Esophagus muscularis mucosa (tissue), 4 donors: ENCODE measurements at regions not wholly inside any gene's neighbourhood (a gene's known extent, or its start where the extent isn't known, plus 50 kb on each side); places are given as distances from the start of the nearest gene placed in this dataset.
"Not testable (repeated sequence)": the region's sequence is repeated elsewhere in the genome, so short reads cannot be mapped to it uniquely, and the experiment has no call there.

Experiments used
- DNase-seq: peaks from one replicate; pipeline ENCODE4 v3.0.0-alpha.2; 2017; ENCODE audit errors: extremely low spot score
- H3K27ac ChIP-seq, 4 donors: fragments of 200-600 bp; sonication (generic); replicated peaks in 1 of 4; 1 replicate in 3 of 4; 2 replicates in 1 of 4; pipeline ENCODE4 v1.5.1; 2016 to 2019; ENCODE audit warnings: mild to moderate bottlenecking in 1 of 4
- H3K27me3 ChIP-seq, 4 donors: fragments of 200-600 bp; sonication (generic); one replicate each; pipeline versions ENCODE4 v1.5.1 to v1.6.0; 2016 to 2019
- H3K36me3 ChIP-seq, 4 donors: fragments of 200-600 bp; sonication (generic); one replicate each; pipeline ENCODE4 v1.5.1; 2016 to 2019
- H3K4me1 ChIP-seq, 4 donors: fragments of 200-600 bp; sonication (generic); one replicate each; pipeline ENCODE4 v1.5.1; 2016 to 2019
- H3K4me3 ChIP-seq, 4 donors: fragments of 200-600 bp; sonication (generic); 1 replicate in 2 of 4; 2 replicates in 2 of 4; pipeline ENCODE4 v1.5.1; 2016 to 2019; ENCODE audit warnings: mild to moderate bottlenecking in 4 of 4, moderate library complexity in 1 of 4
- H3K9me3 ChIP-seq, 4 donors: fragments of 200-600 bp; sonication (generic); 1 replicate in 3 of 4; 2 replicates in 1 of 4; pipeline ENCODE4 v1.5.1; 2016 to 2019
- EP300 ChIP-seq: sonication (generic); formaldehyde crosslinking; IDR thresholded peaks from one replicate; pipeline ENCODE4 v1.6.1; 2017; ENCODE audit warnings: antibody characterized with exemption
- POLR2A ChIP-seq: fragments of 450-650 bp; IDR thresholded peaks from one replicate; pipeline ENCODE4 v1.6.1; 2017; ENCODE audit warnings: antibody characterized with exemption, moderate library complexity, mild to moderate bottlenecking, low read depth
- POLR2AphosphoS5 ChIP-seq, 2 donors: sonication (generic); formaldehyde crosslinking; IDR thresholded peaks; one replicate each; pipeline ENCODE4 v1.6.1; 2017; ENCODE audit warnings: antibody characterized with exemption in 2 of 2
- WGBS: methylation state at CpG from one replicate; pipeline ENCODE4 v1.1.5; 2018; 5-methylcytosine and 5-hydroxymethylcytosine counted together
- intact Hi-C: fragments of 100-400 bp; cut with DNase I; formaldehyde crosslinking; loops from one replicate; pipeline ENCODE4 v1.15.1; 2023
- TF ChIP-seq, protein P1 (sequence below), 3 experiments: fragments of 200-600 bp in 2 of 3; fragments of 450-650 bp in 1 of 3; sonication (generic) in 2 of 3; IDR thresholded peaks; one replicate each; pipeline ENCODE4 v1.5.1; 2017 to 2019; ENCODE audit warnings: antibody characterized with exemption in 3 of 3, mild to moderate bottlenecking in 2 of 3, moderate library complexity in 1 of 3

DNA sequence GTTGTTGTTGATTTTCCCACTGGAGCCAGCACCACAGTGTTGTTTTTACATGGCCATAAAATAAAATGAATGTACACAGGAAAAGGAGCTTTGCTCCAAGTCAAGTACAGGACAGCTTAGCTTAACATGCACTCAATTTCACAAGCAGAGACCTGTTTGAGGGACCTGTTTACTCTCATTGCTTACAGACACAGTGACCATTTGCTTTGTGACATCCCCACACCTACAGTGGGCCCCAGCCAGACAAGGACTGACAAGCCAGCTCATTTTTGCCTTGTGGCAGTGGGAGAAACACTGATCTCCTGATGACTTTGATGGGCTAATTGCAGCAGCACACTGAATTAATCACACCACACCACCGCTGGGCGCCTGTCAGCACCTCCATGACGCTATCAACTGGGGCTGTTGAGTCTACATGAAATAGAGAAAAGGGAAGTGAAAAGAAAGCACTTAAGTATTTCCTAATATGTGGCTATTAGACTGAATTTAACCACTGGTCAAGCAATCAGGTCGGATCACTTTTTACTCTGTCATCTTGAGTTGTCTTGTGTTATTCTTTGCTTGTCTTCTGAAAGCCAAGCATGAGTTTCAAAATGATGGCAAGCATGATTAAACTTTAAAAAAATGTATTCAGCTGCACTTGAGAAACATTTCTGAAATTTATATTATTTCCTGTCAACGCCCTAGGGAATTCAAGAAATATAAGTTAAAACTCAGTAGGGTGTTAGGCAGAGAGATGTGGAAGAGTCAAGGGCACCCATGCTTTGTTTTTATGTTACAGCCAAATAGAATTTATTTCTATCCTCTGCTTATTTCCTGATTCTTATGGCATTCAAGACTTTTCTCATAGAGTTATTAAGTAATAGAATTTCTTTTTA lies 557.7 kb downstream of the RAB28 start:
- no peak for DNase-seq
- no peak overlapping the region for H3K4me3 ChIP-seq
- intact Hi-C loops, result no loop called here
- 56% methylated on average over 5 of the region's 5 CpGs for WGBS
- no peak overlapping the region for H3K27ac ChIP-seq
- H3K36me3 ChIP-seq, result no peaks in the 10 kb centered on the region
- H3K9me3 ChIP-seq, result peaks cover 0 to 3% (median 0%) of the 10 kb centered on the region in 4 donors
- no peak for TF ChIP-seq POLR2AphosphoS5 (IDR thresholded peaks at IDR 0.05)
- TF ChIP-seq, protein P1, sequence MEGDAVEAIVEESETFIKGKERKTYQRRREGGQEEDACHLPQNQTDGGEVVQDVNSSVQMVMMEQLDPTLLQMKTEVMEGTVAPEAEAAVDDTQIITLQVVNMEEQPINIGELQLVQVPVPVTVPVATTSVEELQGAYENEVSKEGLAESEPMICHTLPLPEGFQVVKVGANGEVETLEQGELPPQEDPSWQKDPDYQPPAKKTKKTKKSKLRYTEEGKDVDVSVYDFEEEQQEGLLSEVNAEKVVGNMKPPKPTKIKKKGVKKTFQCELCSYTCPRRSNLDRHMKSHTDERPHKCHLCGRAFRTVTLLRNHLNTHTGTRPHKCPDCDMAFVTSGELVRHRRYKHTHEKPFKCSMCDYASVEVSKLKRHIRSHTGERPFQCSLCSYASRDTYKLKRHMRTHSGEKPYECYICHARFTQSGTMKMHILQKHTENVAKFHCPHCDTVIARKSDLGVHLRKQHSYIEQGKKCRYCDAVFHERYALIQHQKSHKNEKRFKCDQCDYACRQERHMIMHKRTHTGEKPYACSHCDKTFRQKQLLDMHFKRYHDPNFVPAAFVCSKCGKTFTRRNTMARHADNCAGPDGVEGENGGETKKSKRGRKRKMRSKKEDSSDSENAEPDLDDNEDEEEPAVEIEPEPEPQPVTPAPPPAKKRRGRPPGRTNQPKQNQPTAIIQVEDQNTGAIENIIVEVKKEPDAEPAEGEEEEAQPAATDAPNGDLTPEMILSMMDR (IDR thresholded peaks at IDR 0.05), result no peak
- no peaks in the 10 kb centered on the region for H3K4me1 ChIP-seq
- H3K27me3 ChIP-seq, result no peaks in the 10 kb centered on the region

DNA sequence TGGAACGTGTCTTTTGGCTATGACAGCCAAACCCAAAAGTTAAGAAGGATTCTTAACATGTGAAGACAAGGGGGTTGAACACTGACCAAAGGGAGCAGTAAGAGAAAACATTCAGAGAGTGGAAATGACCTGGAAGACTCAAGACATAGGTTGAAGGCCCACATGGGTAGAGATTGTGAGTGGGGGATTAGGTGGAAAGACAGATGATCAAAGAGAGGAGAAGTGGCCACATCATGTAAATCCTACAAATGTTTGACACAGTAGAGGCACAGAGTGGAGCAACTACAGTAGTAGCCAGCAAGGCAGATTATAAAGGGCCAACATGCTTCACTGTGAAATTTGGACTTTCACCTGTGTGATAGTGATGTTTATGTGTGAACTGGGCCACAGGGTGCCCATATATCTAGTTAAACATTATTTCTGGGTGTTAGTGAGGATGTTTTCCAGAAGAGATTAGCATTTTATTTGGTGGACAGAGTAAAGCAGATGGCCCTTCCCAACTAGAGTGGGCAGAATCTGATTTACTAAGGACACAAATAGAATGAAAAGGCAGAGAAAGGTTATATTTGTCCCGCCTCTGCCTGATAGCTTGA lies 559.3 kb downstream of the RAB28 start:
- no peaks in the 10 kb centered on the region for H3K27me3 ChIP-seq
- no peak for TF ChIP-seq EP300
- no peaks in the 10 kb centered on the region for H3K4me1 ChIP-seq
- no peak overlapping the region for H3K27ac ChIP-seq
- no peak overlapping the region for H3K4me3 ChIP-seq
- H3K36me3 ChIP-seq, result no peaks in the 10 kb centered on the region
- WGBS, result 94% methylated on average over 2 of the region's 2 CpGs
- DNase-seq, result no peak
- peaks cover 0 to 3% (median 0%) of the 10 kb centered on the region in 4 donors for H3K9me3 ChIP-seq
- intact Hi-C loops, result no loop called here

DNA sequence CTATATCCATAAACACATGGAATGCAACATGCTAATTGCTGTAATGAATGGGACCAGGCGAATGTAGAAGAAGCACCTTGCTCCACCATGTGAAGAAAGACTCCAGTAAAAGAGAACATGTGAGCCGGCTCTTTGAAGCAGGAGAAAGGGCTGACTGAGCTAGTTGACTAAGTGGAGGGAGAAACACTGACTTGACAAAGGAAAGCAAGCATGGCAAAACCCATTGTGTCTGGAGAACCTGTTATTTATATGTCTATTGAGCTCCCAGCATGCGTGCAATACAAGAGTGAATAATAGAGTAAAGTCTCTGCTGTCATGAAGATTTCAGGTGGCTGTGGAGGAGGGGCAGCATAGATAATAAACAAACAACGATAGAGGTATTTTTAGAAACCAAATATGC lies 559.9 kb downstream of the RAB28 start:
- Histone ChIP-seq H3K4me3 (no peak overlapping the region), H3K27me3 (no peaks in the 10 kb centered on the region), H3K27ac (no peak overlapping the region), H3K4me1 (no peaks in the 10 kb centered on the region), H3K36me3 (no peaks in the 10 kb centered on the region), H3K9me3 (peaks cover 0 to under 1% (median 0%) of the 10 kb centered on the region in 4 donors)
- 91% methylated on average over 4 of the region's 4 CpGs for WGBS
- intact Hi-C loops, result no loop called here
- no peak for DNase-seq
- TF ChIP-seq POLR2AphosphoS5 (IDR thresholded peaks at IDR 0.05) (no peak), EP300 (no peak), POLR2A (no peak)
- TF ChIP-seq, protein P1 (IDR thresholded peaks at IDR 0.05), result no peak

GRCh38 chr4:12912896-12913418 lies 571.2 kb downstream of the RAB28 start:
- no peaks in the 10 kb centered on the region for H3K36me3 ChIP-seq
- no peak overlapping the region for H3K27ac ChIP-seq
- H3K27me3 ChIP-seq, result no peaks in the 10 kb centered on the region
- no peak for DNase-seq
- no peak for TF ChIP-seq EP300
- TF ChIP-seq, protein P1 (IDR thresholded peaks at IDR 0.05), result no peak
- TF ChIP-seq POLR2AphosphoS5 (IDR thresholded peaks at IDR 0.05), result no peak
- no peak for TF ChIP-seq POLR2A
- intact Hi-C loops, result no loop called here
- peaks cover 0 to 7% (median 2%) of the 10 kb centered on the region in 4 donors for H3K9me3 ChIP-seq
- WGBS, result 56% methylated on average over 1 of the region's 2 CpGs
- no peak overlapping the region for H3K4me3 ChIP-seq
- no peaks in the 10 kb centered on the region for H3K4me1 ChIP-seq

DNA sequence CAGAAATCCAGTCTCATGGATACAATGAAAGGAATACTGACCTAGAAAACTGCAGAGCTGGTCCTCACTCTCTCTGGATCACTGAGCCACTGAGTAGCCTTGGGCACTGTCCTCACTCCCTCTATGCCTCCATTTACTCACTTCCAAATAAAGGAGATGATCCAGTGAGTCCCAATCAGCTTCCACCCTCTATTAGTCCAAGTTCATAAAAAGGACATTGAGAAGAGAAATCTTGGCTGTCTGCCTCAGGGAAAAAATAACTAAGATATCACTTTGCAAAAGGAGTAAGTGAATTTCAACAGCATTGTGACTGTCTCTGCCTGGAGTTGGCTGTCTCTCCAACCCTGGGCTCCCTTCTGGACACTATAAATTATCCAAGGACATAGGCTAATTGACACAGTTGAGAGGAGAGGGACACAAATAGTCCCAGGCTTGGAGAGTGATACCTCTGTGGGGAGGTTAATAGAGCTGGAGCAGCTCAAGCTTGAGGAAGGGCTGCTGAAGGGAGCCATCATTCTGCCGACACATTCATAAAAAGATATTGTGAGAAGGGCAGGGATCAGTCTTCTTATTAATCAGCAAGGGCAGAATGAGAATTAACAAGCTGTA lies 572.3 kb downstream of the RAB28 start:
- DNase-seq, result no peak
- no peak overlapping the region for H3K4me3 ChIP-seq
- 75% methylated on average over 1 of the region's 1 CpG for WGBS
- H3K4me1 ChIP-seq, result no peaks in the 10 kb centered on the region
- TF ChIP-seq EP300 (no peak), POLR2A (no peak), POLR2AphosphoS5 (IDR thresholded peaks at IDR 0.05) (no peak)
- TF ChIP-seq, protein P1 (IDR thresholded peaks at IDR 0.05), result no peak
- H3K27me3 ChIP-seq, result no peaks in the 10 kb centered on the region
- H3K36me3 ChIP-seq, result no peaks in the 10 kb centered on the region
- peaks cover 0 to 7% (median 2%) of the 10 kb centered on the region in 4 donors for H3K9me3 ChIP-seq
- no peak overlapping the region for H3K27ac ChIP-seq
- intact Hi-C loops, result no loop called here

DNA sequence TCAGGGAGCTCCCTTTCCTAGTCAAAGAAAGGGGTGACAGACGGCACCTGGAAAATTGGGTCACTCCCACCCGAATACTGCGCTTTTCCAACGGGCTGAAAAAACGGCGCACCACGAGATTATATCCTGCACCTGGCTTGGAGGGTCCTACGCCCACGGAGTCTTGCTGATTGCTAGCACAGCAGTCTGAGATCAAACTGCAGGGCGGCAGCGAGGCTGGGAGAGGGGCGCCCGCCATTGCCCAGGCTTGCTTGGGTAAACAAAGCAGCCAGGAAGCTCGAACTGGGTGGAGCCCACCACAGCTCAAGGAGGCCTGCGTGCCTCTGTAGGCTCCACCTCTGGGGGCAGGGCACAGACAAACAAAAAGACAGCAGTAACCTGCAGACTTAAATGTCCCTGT lies 580.5 kb downstream of the RAB28 start:
- H3K27ac ChIP-seq, intact Hi-C loops, H3K36me3 ChIP-seq, H3K4me1 ChIP-seq, H3K9me3 ChIP-seq, DNase-seq, H3K27me3 ChIP-seq, H3K4me3 ChIP-seq: not testable (repeated sequence)
- 92% methylated on average over 10 of the region's 15 CpGs for WGBS
